ENCODE measurements at regions not wholly inside any gene's neighbourhood (a gene's known extent, or its start where the extent isn't known, plus 50 kb on each side); places are given as distances from the start of the nearest gene placed in this dataset.
A peak's percentile ranks its signal among the peaks of the same experiment; 100 is the strongest.

- Histone ChIP-seq H3K27me3 (no peaks in the 10 kb centered on the region), H3K36me3 (replicated peaks in 1 of 2; ENCODE audit: insufficient read depth in 1 of 2, low read depth in 2 of 2) (no peaks in the 10 kb centered on the region), H3K4me1 (no peaks in the 10 kb centered on the region), H3K9me3 (no peaks in the 10 kb centered on the region), H3K4me3 (no peak overlapping the region), H3K27ac (no peak overlapping the region)
- 42 to 44% methylated on average over 3 of the region's 3 CpGs for WGBS, 2 donors
- ATAC-seq (peak; percentile 48), DNase-seq (peak in 2 of 4 donors; percentile 27 to 29)
- no peak for TF ChIP-seq POLR2A (IDR thresholded peaks at IDR 0.05)
- TF ChIP-seq CTCF (IDR thresholded peaks at IDR 0.05) = no peak
- intact Hi-C loops (cut with DNase I) = no loop called here
Observed at GRCh38 chr2:129437725-129438124, 541.7 kb upstream of the RAB6C start.

- intact Hi-C loops (cut with DNase I) = no loop called here
- no peak overlapping the region for H3K27ac ChIP-seq
- no peaks in the 10 kb centered on the region for H3K4me1 ChIP-seq
- no peaks in the 10 kb centered on the region for H3K36me3 ChIP-seq (replicated peaks in 1 of 2; ENCODE audit: insufficient read depth in 1 of 2, low read depth in 2 of 2)
- DNase-seq (no peak), ATAC-seq (no peak)
- H3K9me3 ChIP-seq = no peaks in the 10 kb centered on the region
- no peak for TF ChIP-seq POLR2A (IDR thresholded peaks at IDR 0.05)
- no peak for TF ChIP-seq CTCF (IDR thresholded peaks at IDR 0.05)
- H3K27me3 ChIP-seq = no peaks in the 10 kb centered on the region
- no peak overlapping the region for H3K4me3 ChIP-seq
- WGBS, 2 donors = 72 to 83% methylated on average over 13 of the region's 13 CpGs
Observed at GRCh38 chr2:129438501-129439057, 540.9 kb upstream of the RAB6C start.

GRCh38 chr2:129439406-129440302 lies 539.8 kb upstream of the RAB6C start:
- 70 to 78% methylated on average over 13 of the region's 13 CpGs for WGBS, 2 donors
- ATAC-seq (no peak), DNase-seq (no peak)
- H3K4me1 ChIP-seq = no peaks in the 10 kb centered on the region
- H3K9me3 ChIP-seq = no peaks in the 10 kb centered on the region
- intact Hi-C loops (cut with DNase I) = no loop called here
- H3K4me3 ChIP-seq = no peak overlapping the region
- H3K27me3 ChIP-seq = no peaks in the 10 kb centered on the region
- H3K36me3 ChIP-seq (replicated peaks in 1 of 2; ENCODE audit: insufficient read depth in 1 of 2, low read depth in 2 of 2) = no peaks in the 10 kb centered on the region
- H3K27ac ChIP-seq = no peak overlapping the region
- TF ChIP-seq CTCF (IDR thresholded peaks at IDR 0.05) (no peak), POLR2A (IDR thresholded peaks at IDR 0.05) (no peak)

GRCh38 chr2:129441610-129442009 lies 537.9 kb upstream of the RAB6C start:
- no peaks in the 10 kb centered on the region for H3K27me3 ChIP-seq
- no peaks in the 10 kb centered on the region for H3K9me3 ChIP-seq
- TF ChIP-seq POLR2A (IDR thresholded peaks at IDR 0.05) (no peak), CTCF (IDR thresholded peaks at IDR 0.05) (no peak)
- ATAC-seq (no peak), DNase-seq (no peak)
- no peaks in the 10 kb centered on the region for H3K4me1 ChIP-seq
- H3K4me3 ChIP-seq = no peak overlapping the region
- intact Hi-C loops (cut with DNase I) = no loop called here
- no peak overlapping the region for H3K27ac ChIP-seq
- H3K36me3 ChIP-seq (replicated peaks in 1 of 2; ENCODE audit: insufficient read depth in 1 of 2, low read depth in 2 of 2) = no peaks in the 10 kb centered on the region
